C1 segment of cervical spinal cord (tissue), 14 donors: ENCODE measurements at regions not wholly inside any gene's neighbourhood (a gene's known extent, or its start where the extent isn't known, plus 50 kb on each side); places are given as distances from the start of the nearest gene placed in this dataset.
A peak's percentile ranks its signal among the peaks of the same experiment; 100 is the strongest.

Experiments used
- DNase-seq, 14 donors: peaks; one replicate each; lab custom pipeline; 2025; lab: John Stamatoyannopoulos, UW

- no peak for DNase-seq
These were observed 531.4 kb upstream of the NBEA start for GRCh38 chr13:34410678-34411077.

- DNase-seq = no peak
These were observed 530.9 kb upstream of the NBEA start for GRCh38 chr13:34411177-34411576.

- no peak for DNase-seq
These were observed 530.2 kb upstream of the NBEA start for GRCh38 chr13:34411894-34412293.

GRCh38 chr13:34412295-34412694 lies 529.8 kb upstream of the NBEA start:
- no peak for DNase-seq

GRCh38 chr13:34412817-34413375 lies 529.2 kb upstream of the NBEA start:
- no peak for DNase-seq

- DNase-seq = no peak
These were observed 528.4 kb upstream of the NBEA start for GRCh38 chr13:34413538-34414210.

GRCh38 chr13:34414616-34415015 lies 527.5 kb upstream of the NBEA start:
- no peak for DNase-seq

- DNase-seq = peak in 3 of 14 donors; percentile 14 to 63 (median 57)
These were observed 525.1 kb upstream of the NBEA start for GRCh38 chr13:34416971-34417380.

- DNase-seq = no peak
These were observed 524.2 kb upstream of the NBEA start for GRCh38 chr13:34417896-34418295.

- no peak for DNase-seq
These were observed 523.0 kb upstream of the NBEA start for GRCh38 chr13:34419025-34419424.

GRCh38 chr13:34419755-34420154 lies 522.3 kb upstream of the NBEA start:
- no peak for DNase-seq

GRCh38 chr13:34420702-34421346 lies 521.2 kb upstream of the NBEA start:
- peak in 4 of 14 donors; percentile 5 to 46 (median 15) for DNase-seq

- DNase-seq = no peak
These were observed 520.7 kb upstream of the NBEA start for GRCh38 chr13:34421347-34421719.

GRCh38 chr13:34421858-34422475 lies 520.1 kb upstream of the NBEA start:
- no peak for DNase-seq

GRCh38 chr13:34422956-34423355 lies 519.1 kb upstream of the NBEA start:
- DNase-seq = no peak

- peak in 1 of 14 donors; percentile 72 for DNase-seq
These were observed 516.6 kb upstream of the NBEA start for GRCh38 chr13:34425327-34425949.

- no peak for DNase-seq
These were observed 513.2 kb upstream of the NBEA start for GRCh38 chr13:34428911-34429310.

GRCh38 chr13:34430294-34430693 lies 511.8 kb upstream of the NBEA start:
- DNase-seq = no peak

GRCh38 chr13:34431827-34432581 lies 510.1 kb upstream of the NBEA start:
- DNase-seq = no peak

- DNase-seq = no peak
These were observed 506.7 kb upstream of the NBEA start for GRCh38 chr13:34435338-34435737.

GRCh38 chr13:34437873-34438272 lies 504.2 kb upstream of the NBEA start:
- no peak for DNase-seq

- no peak for DNase-seq
These were observed 489.2 kb upstream of the NBEA start for GRCh38 chr13:34452831-34453230.
